ENCODE measurements at regions not wholly inside any gene's neighbourhood (a gene's known extent, or its start where the extent isn't known, plus 50 kb on each side); places are given as distances from the start of the nearest gene placed in this dataset.

DNA sequence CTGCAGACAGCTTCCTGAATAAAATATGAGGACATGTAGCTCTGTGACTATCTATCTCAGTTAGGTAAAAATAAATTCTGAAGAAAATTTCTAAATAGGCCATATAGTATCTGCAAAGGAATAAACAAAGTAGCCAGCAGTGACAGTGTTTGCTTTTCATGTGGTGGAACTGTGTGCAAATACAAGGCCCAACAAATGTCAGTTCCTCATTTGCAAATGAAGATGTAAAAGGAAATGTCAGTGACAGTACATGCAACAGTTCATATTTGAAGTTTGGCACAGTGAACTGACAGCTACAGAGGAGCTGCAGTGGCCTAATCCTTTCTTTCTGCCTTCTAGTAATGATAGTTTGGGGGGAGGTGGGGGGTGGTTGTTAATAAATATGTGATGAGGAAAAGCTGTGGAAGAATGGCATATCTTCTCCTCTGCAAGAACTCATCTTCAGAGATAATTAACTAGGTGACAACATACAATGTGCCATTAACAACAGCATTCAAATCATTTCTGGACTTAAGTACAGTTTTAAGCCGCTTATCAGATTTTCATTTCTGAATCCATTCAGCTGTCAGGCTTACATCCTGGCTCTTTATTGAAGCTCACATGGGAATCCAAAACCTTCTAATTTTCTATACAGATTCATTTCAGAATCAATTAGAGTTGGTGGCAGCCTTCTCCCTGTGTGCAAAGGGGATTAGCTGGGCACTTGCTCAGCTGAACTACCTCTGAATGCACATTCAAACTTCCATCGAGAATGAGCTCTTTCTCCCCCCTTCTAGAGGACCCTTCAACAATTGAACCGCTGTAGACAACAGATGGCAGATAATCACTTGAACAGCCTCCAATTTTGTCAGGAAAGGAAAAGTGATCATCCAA lies 1059.0 kb upstream of the EPHA7 start:
- Histone ChIP-seq H3K4me3 (no peak overlapping the region), H3K27me3 (no peaks in the 10 kb centered on the region), H3K9me3 (no peaks in the 10 kb centered on the region), H3K36me3 (no peaks in the 10 kb centered on the region), H3K27ac (no peak overlapping the region), H3K4me1 (no peaks in the 10 kb centered on the region)
- no peak for DNase-seq
- TF ChIP-seq, protein P1, sequence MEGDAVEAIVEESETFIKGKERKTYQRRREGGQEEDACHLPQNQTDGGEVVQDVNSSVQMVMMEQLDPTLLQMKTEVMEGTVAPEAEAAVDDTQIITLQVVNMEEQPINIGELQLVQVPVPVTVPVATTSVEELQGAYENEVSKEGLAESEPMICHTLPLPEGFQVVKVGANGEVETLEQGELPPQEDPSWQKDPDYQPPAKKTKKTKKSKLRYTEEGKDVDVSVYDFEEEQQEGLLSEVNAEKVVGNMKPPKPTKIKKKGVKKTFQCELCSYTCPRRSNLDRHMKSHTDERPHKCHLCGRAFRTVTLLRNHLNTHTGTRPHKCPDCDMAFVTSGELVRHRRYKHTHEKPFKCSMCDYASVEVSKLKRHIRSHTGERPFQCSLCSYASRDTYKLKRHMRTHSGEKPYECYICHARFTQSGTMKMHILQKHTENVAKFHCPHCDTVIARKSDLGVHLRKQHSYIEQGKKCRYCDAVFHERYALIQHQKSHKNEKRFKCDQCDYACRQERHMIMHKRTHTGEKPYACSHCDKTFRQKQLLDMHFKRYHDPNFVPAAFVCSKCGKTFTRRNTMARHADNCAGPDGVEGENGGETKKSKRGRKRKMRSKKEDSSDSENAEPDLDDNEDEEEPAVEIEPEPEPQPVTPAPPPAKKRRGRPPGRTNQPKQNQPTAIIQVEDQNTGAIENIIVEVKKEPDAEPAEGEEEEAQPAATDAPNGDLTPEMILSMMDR (IDR thresholded peaks at IDR 0.05) = no peak
- no peak for TF ChIP-seq POLR2A (IDR thresholded peaks at IDR 0.05)

DNA sequence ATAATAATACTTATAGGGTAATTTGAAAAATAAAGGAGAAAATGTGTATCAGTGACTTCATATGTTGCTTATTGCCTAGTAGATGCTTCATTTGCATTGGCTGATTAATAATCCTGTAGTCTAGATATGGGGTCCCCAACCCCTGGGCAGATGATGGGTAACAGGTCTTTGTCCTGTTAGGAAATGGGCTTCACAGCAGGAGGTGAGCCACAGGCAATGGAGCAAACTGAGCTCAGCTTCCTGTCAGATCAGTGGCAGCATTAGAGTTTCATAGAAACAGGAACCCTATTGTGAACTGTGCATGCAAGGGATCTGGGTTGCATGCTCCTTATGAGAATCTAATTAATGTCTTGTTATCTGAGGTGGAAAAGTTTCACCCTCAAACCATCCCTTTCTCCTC lies 1049.5 kb upstream of the EPHA7 start:
- H3K4me1 ChIP-seq = no peaks in the 10 kb centered on the region
- no peaks in the 10 kb centered on the region for H3K27me3 ChIP-seq
- TF ChIP-seq, protein P1 (IDR thresholded peaks at IDR 0.05) = no peak
- no peak for TF ChIP-seq POLR2A (IDR thresholded peaks at IDR 0.05)
- H3K9me3 ChIP-seq = no peaks in the 10 kb centered on the region
- H3K4me3 ChIP-seq = no peak overlapping the region
- H3K36me3 ChIP-seq = no peaks in the 10 kb centered on the region
- no peak for DNase-seq
- no peak overlapping the region for H3K27ac ChIP-seq

DNA sequence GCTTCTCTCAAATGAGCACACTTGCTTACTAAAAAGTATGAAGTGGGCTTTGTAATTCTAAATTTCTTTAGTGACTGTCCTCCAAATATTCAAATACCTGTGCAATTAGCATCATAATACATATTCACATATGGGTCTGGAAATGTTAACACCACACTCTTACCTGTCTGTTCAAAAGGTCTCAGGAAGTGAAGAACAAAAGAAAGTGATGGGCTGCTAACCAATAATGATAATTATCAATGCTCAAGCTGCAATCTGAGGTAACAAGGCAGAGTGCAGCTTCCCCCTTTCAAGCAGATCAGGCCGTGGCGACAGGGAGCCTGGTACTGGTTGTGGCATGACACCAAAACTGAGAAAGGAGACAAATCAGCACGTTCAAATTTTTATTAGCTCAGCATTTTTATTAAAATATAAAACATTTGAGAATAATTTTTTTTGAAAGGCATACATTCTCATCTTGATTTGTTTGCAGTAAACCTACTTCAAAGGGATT lies 1044.7 kb upstream of the EPHA7 start:
- Histone ChIP-seq H3K4me1 (no peaks in the 10 kb centered on the region), H3K27me3 (no peaks in the 10 kb centered on the region), H3K27ac (no peak overlapping the region), H3K9me3 (no peaks in the 10 kb centered on the region), H3K4me3 (no peak overlapping the region), H3K36me3 (no peaks in the 10 kb centered on the region)
- TF ChIP-seq, protein P1 (IDR thresholded peaks at IDR 0.05) = no peak
- no peak for TF ChIP-seq POLR2A (IDR thresholded peaks at IDR 0.05)
- DNase-seq = no peak

DNA sequence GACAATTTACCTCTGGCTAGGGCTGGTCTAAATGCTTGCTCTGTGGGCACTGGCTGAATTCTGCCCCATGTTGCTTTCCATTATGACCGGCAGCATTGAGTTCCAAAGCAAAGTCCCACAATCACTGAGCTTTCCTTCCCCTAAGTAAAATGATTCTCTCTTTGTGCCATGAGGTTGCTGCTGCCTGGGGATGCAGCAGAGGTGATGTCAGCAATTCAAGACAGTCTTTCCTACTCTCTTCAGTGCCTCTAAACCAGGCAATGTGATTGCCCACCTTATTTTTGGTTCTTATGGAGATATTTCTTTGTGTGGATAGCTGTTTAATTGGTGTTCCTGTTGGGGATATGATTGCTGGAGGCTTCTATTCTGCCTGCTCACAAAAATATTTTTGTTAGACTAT lies 1043.9 kb upstream of the EPHA7 start:
- Histone ChIP-seq H3K27me3 (no peaks in the 10 kb centered on the region), H3K9me3 (no peaks in the 10 kb centered on the region), H3K36me3 (no peaks in the 10 kb centered on the region), H3K4me3 (no peak overlapping the region), H3K4me1 (no peaks in the 10 kb centered on the region), H3K27ac (no peak overlapping the region)
- no peak for DNase-seq
- TF ChIP-seq, protein P1 (IDR thresholded peaks at IDR 0.05) = no peak
- TF ChIP-seq POLR2A (IDR thresholded peaks at IDR 0.05) = no peak

DNA sequence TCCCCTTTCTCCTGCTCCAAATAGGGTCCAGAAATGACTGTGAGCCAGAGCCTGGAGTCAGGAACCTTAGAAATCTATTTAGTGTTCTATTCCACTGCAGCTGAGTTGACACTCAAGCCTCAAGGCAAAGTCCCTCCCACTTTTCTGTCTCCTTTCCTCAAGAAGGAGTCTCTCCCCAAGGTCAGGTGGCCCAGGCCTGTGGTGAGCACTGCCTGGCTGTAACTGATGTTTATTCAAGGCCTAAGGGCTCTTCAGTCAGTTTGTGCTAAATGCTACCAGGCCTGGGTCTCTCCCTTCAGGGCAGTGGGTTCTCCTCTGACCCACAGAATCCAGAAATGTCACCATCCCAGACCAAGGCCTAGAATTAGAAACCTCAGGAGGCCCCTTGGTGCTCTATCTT lies 1042.9 kb upstream of the EPHA7 start:
- H3K9me3 ChIP-seq = no peaks in the 10 kb centered on the region
- DNase-seq = no peak
- no peaks in the 10 kb centered on the region for H3K27me3 ChIP-seq
- no peaks in the 10 kb centered on the region for H3K4me1 ChIP-seq
- no peak overlapping the region for H3K4me3 ChIP-seq
- no peaks in the 10 kb centered on the region for H3K36me3 ChIP-seq
- no peak overlapping the region for H3K27ac ChIP-seq
- no peak for TF ChIP-seq POLR2A (IDR thresholded peaks at IDR 0.05)
- TF ChIP-seq, protein P1 (IDR thresholded peaks at IDR 0.05) = no peak
